IMR-90 (cell line): ENCODE measurements at regions not wholly inside any gene's neighbourhood (a gene's known extent, or its start where the extent isn't known, plus 50 kb on each side); places are given as distances from the start of the nearest gene placed in this dataset.

Experiments
- ATAC-seq: fragments of 200-7000 bp; cut with Tn5 transposase; 2 replicates; pipeline ENCODE4 v1.9.1; 2020; ENCODE audit warnings: low read depth, mild to moderate bottlenecking, moderate library complexity
- BruUV-seq: library from RNA; stranded (reverse); fragments of 400-500 nt; replicated peaks from 2 replicates; lab custom pipeline; 2021; lab: Mats Ljungman, UMichigan
- CTCF ChIA-PET: fragments of 300-600 bp; formaldehyde crosslinking; extraction: SDS; loops from one replicate; lab custom pipeline; 2021; ENCODE audit warnings: antibody characterized with exemption; lab: Yijun Ruan, JAX
- POLR2A ChIA-PET: fragments of 300-600 bp; sonication (Branson Sonifier 250); formaldehyde crosslinking; loops from one replicate; lab custom pipeline; 2022; ENCODE audit warnings: antibody characterized with exemption; ENCODE audit not compliant: unreplicated experiment; lab: Charles Lee
- DNase-seq: peaks from one replicate; pipeline ENCODE4 v3.0.0; 2013
- H2AFZ ChIP-seq: replicated peaks from 2 replicates; pipeline ENCODE3; 2013; ENCODE audit warnings: low read length, mild to moderate bottlenecking; ENCODE audit not compliant: poor library complexity
- H2AK5ac ChIP-seq: 2 replicates; pipeline ENCODE4 v1.6.1; 2013; ENCODE audit warnings: low read depth, low read length, inconsistent platforms
- H2AK9ac ChIP-seq: replicated peaks from 2 replicates; pipeline ENCODE3; 2013; ENCODE audit warnings: mild to moderate bottlenecking, low read depth, low read length, moderate library complexity; ENCODE audit not compliant: poor library complexity
- H2BK120ac ChIP-seq: 2 replicates; pipeline ENCODE4 v1.6.1; 2013; ENCODE audit warnings: low read depth, low read length, inconsistent platforms
- H2BK15ac ChIP-seq: 3 replicates; pipeline ENCODE4 v1.6.1; 2013; ENCODE audit warnings: low read depth, low read length, inconsistent platforms
- H2BK20ac ChIP-seq: 2 replicates; pipeline ENCODE4 v1.6.1; 2013; ENCODE audit warnings: low read depth, mild to moderate bottlenecking, inconsistent platforms, low read length, moderate library complexity
- H2BK5ac ChIP-seq: 2 replicates; pipeline ENCODE4 v1.6.1; 2013; ENCODE audit warnings: mild to moderate bottlenecking, low read depth, low read length, inconsistent platforms; ENCODE audit not compliant: poor library complexity, severe bottlenecking
- H3K14ac ChIP-seq: replicated peaks from 2 replicates; pipeline ENCODE4 v1.6.1; 2013; ENCODE audit warnings: low read depth, low read length, inconsistent platforms
- H3K18ac ChIP-seq: 2 replicates; pipeline ENCODE4 v1.6.1; 2013; ENCODE audit warnings: low read depth, low read length, control low read depth
- H3K23ac ChIP-seq: 2 replicates; pipeline ENCODE4 v1.6.1; 2013; ENCODE audit warnings: low read depth, low read length, inconsistent platforms
- H3K27ac ChIP-seq: 2 replicates; pipeline ENCODE4 v1.5.1; 2013; ENCODE audit warnings: mild to moderate bottlenecking, control low read depth, low read length; ENCODE audit not compliant: insufficient read depth
- H3K27me3 ChIP-seq: 2 replicates; pipeline ENCODE4 v1.6.1; 2013; ENCODE audit warnings: low read length; ENCODE audit not compliant: control insufficient read depth, insufficient read depth
- H3K36me3 ChIP-seq: 2 replicates; pipeline ENCODE4 v1.6.1; 2013; ENCODE audit warnings: low read length, mixed read lengths; ENCODE audit not compliant: control insufficient read depth, insufficient read depth
- H3K4ac ChIP-seq: 2 replicates; pipeline ENCODE4 v1.6.1; 2013; ENCODE audit warnings: low read depth, low read length, inconsistent platforms
- H3K4me1 ChIP-seq: 2 replicates; pipeline ENCODE4 v1.6.1; 2013; ENCODE audit warnings: low read length, mixed read lengths; ENCODE audit not compliant: control insufficient read depth, insufficient read depth
- H3K4me2 ChIP-seq: 2 replicates; pipeline ENCODE4 v1.6.1; 2013; ENCODE audit warnings: low read depth, mild to moderate bottlenecking, control low read depth, low read length, moderate library complexity
- H3K4me3 ChIP-seq: 2 replicates; pipeline ENCODE4 v1.5.1; 2013; ENCODE audit warnings: low read depth, mild to moderate bottlenecking, control low read depth, low read length, moderate library complexity; ENCODE audit not compliant: insufficient read depth
- H3K56ac ChIP-seq: 2 replicates; pipeline ENCODE4 v1.6.1; 2013; ENCODE audit warnings: low read length, inconsistent platforms; ENCODE audit not compliant: insufficient read depth; ENCODE audit errors: extremely low read depth
- H3K79me1 ChIP-seq, 2 experiments: 2 replicates each; pipeline ENCODE4 v1.6.1; 2013; ENCODE audit warnings: low read length in 2 of 2, inconsistent platforms in 1 of 2, low read depth in 1 of 2
- H3K9ac ChIP-seq: 2 replicates; pipeline ENCODE4 v1.6.1; 2013; ENCODE audit warnings: low read depth, low read length, control low read depth
- H3K9me1 ChIP-seq: 2 replicates; pipeline ENCODE4 v1.6.1; 2013; ENCODE audit warnings: low read length, inconsistent platforms; ENCODE audit not compliant: insufficient read depth
- H3K9me3 ChIP-seq: 2 replicates; pipeline ENCODE4 v1.6.1; 2013; ENCODE audit warnings: low read length; ENCODE audit not compliant: control insufficient read depth, insufficient read depth
- H4K20me1 ChIP-seq: 2 replicates; pipeline ENCODE4 v1.6.1; 2013; ENCODE audit warnings: low read length, inconsistent platforms; ENCODE audit not compliant: insufficient read depth
- H4K5ac ChIP-seq: 2 replicates; pipeline ENCODE4 v1.6.1; 2013; ENCODE audit warnings: mild to moderate bottlenecking, low read depth, low read length, control low read depth
- H4K8ac ChIP-seq, 2 experiments: 2 replicates each; pipeline ENCODE4 v1.6.1; 2013; ENCODE audit warnings: low read depth in 2 of 2, low read length in 2 of 2, control low read depth in 1 of 2, inconsistent platforms in 1 of 2
- H4K91ac ChIP-seq: 2 replicates; pipeline ENCODE4 v1.6.1; 2013; ENCODE audit warnings: low read depth, low read length, inconsistent platforms; ENCODE audit not compliant: insufficient read depth
- BHLHE40 ChIP-seq: fragments of 150-350 bp; IDR thresholded peaks from 2 replicates; pipeline ENCODE4 v1.6.1; 2016; ENCODE audit warnings: mild to moderate bottlenecking, low read depth, low read length
- CEBPB ChIP-seq: IDR thresholded peaks from 2 replicates; pipeline ENCODE4 v1.6.1; 2012; ENCODE audit warnings: low read depth, low read length, improper control_type of control experiment
- CHD1 ChIP-seq: IDR thresholded peaks from 2 replicates; pipeline ENCODE4 v1.6.1; 2012; ENCODE audit warnings: low read depth, low read length, improper control_type of control experiment
- CTCF ChIP-seq: conservative IDR thresholded peaks from 2 replicates; pipeline ENCODE4 v1.5.1; 2012; ENCODE audit warnings: mild to moderate bottlenecking, low read depth, low read length, improper control_type of control experiment
- FOS ChIP-seq: fragments of 150-350 bp; IDR thresholded peaks from 2 replicates; pipeline ENCODE4 v1.6.1; 2016; ENCODE audit warnings: low read depth, low read length
- MAFK ChIP-seq: IDR thresholded peaks from 2 replicates; pipeline ENCODE4 v1.6.1; 2012; ENCODE audit warnings: low read depth, low read length, improper control_type of control experiment
- MAZ ChIP-seq: IDR thresholded peaks from 2 replicates; pipeline ENCODE4 v1.6.1; 2012; ENCODE audit warnings: low read depth, mild to moderate bottlenecking, low read length, improper control_type of control experiment, moderate library complexity, borderline replicate concordance
- MXI1 ChIP-seq: IDR thresholded peaks from 2 replicates; pipeline ENCODE4 v1.6.1; 2012; ENCODE audit warnings: low read depth, mild to moderate bottlenecking, low read length, moderate library complexity, borderline replicate concordance
- NFE2L2 ChIP-seq: fragments of 150-350 bp; IDR thresholded peaks from 2 replicates; pipeline ENCODE4 v1.6.1; 2016; ENCODE audit warnings: low read depth, mild to moderate bottlenecking, low read length
- POLR2A ChIP-seq: IDR thresholded peaks from 2 replicates; pipeline ENCODE4 v1.6.1; 2012; ENCODE audit warnings: mild to moderate bottlenecking, low read depth, low read length
- RAD21 ChIP-seq: IDR thresholded peaks from 2 replicates; pipeline ENCODE4 v1.6.1; 2012; ENCODE audit warnings: low read length, improper control_type of control experiment
- RCOR1 ChIP-seq: IDR thresholded peaks from 2 replicates; pipeline ENCODE4 v1.6.1; 2012; ENCODE audit warnings: mild to moderate bottlenecking, low read length, improper control_type of control experiment; ENCODE audit not compliant: insufficient replicate concordance
- RFX5 ChIP-seq: IDR thresholded peaks from 2 replicates; pipeline ENCODE4 v1.8.0; 2012; ENCODE audit warnings: low read depth, mild to moderate bottlenecking, low read length, moderate library complexity
- SMC3 ChIP-seq: fragments of 150-350 bp; IDR thresholded peaks from 2 replicates; pipeline ENCODE4 v1.6.1; 2016; ENCODE audit warnings: low read depth, mild to moderate bottlenecking, antibody characterized with exemption, low read length, moderate library complexity
- WGBS, 2 experiments: methylation state at CpG; one replicate each; pipeline versions ENCODE4 v1.1.5 to v1.1.7; 2013; ENCODE audit warnings: missing lambda C conversion rate in 2 of 2; ENCODE audit not compliant: insufficient read length in 1 of 2; ENCODE audit errors: extremely low coverage in 2 of 2; 5-methylcytosine and 5-hydroxymethylcytosine counted together
- dilution Hi-C: fragments of 300-500 bp; cut with HindIII; formaldehyde crosslinking; loops from one replicate; pipeline ENCODE4 v1.14.3; 2018; ENCODE audit warnings: low sequenced_read_pairs; ENCODE audit not compliant: unreplicated experiment
- in situ Hi-C: fragments of 300-500 bp; cut with MboI; formaldehyde crosslinking; loops from 3 replicates; pipeline ENCODE4 v1.14.3; 2019; ENCODE audit warnings: low sequenced_read_pairs, inconsistent platforms, mixed read lengths
- intact Hi-C: fragments of 100-400 bp; cut with micrococcal nuclease; formaldehyde crosslinking; loops from 2 replicates; pipeline ENCODE4 v1.10.0; 2022
- TF ChIP-seq, protein P1 (sequence below): fragments of 150-350 bp; IDR thresholded peaks from 2 replicates; pipeline ENCODE4 v1.6.1; 2016; ENCODE audit warnings: low read depth, mild to moderate bottlenecking, low read length, moderate library complexity, borderline replicate concordance
- TF ChIP-seq, protein P2 (sequence below): fragments of 150-350 bp; IDR thresholded peaks from 2 replicates; pipeline ENCODE4 v1.6.1; 2017; ENCODE audit warnings: mild to moderate bottlenecking, antibody characterized with exemption, low read length, low read depth

DNA sequence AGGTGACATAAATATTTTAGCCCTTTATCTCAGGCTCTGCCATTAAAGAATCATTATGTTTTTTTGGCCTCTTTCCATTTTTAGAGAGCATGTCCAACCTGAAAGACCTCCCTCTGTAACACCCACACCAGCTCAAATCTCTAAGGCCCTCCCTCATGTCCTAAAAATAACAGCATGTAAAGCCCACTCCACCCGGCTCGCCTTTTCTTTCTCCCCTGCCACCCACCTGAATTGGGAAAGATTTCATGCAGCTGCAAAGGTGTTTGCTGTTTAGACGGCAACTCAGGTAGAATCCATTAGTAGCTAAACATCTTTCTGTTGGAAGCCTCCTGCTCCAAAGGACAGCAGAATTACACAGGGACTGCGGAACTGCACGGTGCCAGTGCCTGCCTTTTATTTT, 79.9 kb downstream of the DMRTA2 start:
- H3K14ac ChIP-seq: no peak overlapping the region
- no peak overlapping the region for H2AFZ ChIP-seq
- H4K20me1 ChIP-seq: no peaks in the 10 kb centered on the region
- no peaks in the 10 kb centered on the region for H3K9me1 ChIP-seq
- H3K79me1 ChIP-seq: no peaks in the 10 kb centered on the region
- no peak overlapping the region for H3K56ac ChIP-seq
- H3K27me3 ChIP-seq: no peaks in the 10 kb centered on the region; the same call in 1 of the 2 replicates
- dilution Hi-C loops: no loop called here
- no peak overlapping the region for H3K4me3 ChIP-seq
- H2AK9ac ChIP-seq: no peak overlapping the region
- no peak overlapping the region for H3K4ac ChIP-seq
- ATAC-seq (no peak), DNase-seq (no peak)
- in situ Hi-C loops: loop anchor here (10.0 kb wide), 1 partner anchor 1669 kb away; no protein-coding TSS in a partner anchor
- no peaks in the 10 kb centered on the region for H3K4me1 ChIP-seq
- no peak overlapping the region for H2BK20ac ChIP-seq
- BruUV-seq: no TSS peak
- TF ChIP-seq MXI1 (no peak), RAD21 (no peak), CEBPB (no peak), BHLHE40 (no peak), SMC3 (no peak), CTCF (no peak), CHD1 (no peak), MAFK (no peak), RFX5 (no peak), FOS (no peak), POLR2A (no peak), MAZ (no peak), NFE2L2 (no peak), RCOR1 (no peak)
- TF ChIP-seq, protein P1, sequence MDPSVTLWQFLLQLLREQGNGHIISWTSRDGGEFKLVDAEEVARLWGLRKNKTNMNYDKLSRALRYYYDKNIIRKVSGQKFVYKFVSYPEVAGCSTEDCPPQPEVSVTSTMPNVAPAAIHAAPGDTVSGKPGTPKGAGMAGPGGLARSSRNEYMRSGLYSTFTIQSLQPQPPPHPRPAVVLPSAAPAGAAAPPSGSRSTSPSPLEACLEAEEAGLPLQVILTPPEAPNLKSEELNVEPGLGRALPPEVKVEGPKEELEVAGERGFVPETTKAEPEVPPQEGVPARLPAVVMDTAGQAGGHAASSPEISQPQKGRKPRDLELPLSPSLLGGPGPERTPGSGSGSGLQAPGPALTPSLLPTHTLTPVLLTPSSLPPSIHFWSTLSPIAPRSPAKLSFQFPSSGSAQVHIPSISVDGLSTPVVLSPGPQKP: no peak
- TF ChIP-seq, protein P2, sequence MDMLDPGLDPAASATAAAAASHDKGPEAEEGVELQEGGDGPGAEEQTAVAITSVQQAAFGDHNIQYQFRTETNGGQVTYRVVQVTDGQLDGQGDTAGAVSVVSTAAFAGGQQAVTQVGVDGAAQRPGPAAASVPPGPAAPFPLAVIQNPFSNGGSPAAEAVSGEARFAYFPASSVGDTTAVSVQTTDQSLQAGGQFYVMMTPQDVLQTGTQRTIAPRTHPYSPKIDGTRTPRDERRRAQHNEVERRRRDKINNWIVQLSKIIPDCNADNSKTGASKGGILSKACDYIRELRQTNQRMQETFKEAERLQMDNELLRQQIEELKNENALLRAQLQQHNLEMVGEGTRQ: no peak
- H3K27ac ChIP-seq: no peak overlapping the region
- no peak overlapping the region for H3K18ac ChIP-seq
- no peak overlapping the region for H2AK5ac ChIP-seq
- H4K8ac ChIP-seq: no peak overlapping the region
- no peaks in the 10 kb centered on the region for H3K36me3 ChIP-seq
- POLR2A ChIA-PET: no interaction called here
- intact Hi-C loops: loop anchor here (10.0 kb wide), 1 partner anchor 1769 kb away; no protein-coding TSS in a partner anchor
- 32% methylated on average over 4 of the region's 5 CpGs; no CpG with 5 or more reads in 1 of the 2 experiments for WGBS, 2 experiments
- no peak overlapping the region for H3K23ac ChIP-seq
- no peak overlapping the region for H3K4me2 ChIP-seq
- no peak overlapping the region for H4K5ac ChIP-seq
- no peak overlapping the region for H4K91ac ChIP-seq
- H2BK15ac ChIP-seq: no peak overlapping the region
- H3K9me3 ChIP-seq: no peaks in the 10 kb centered on the region
- no peak overlapping the region for H2BK5ac ChIP-seq
- H3K9ac ChIP-seq: no peak overlapping the region
- H2BK120ac ChIP-seq: no peak overlapping the region
- CTCF ChIA-PET: interaction anchor here (0.5 kb wide), 1 partner anchor 1231 kb away, joined by 6 read pairs; no protein-coding TSS in a partner anchor
